ENCODE measurements at regions not wholly inside any gene's neighbourhood (a gene's known extent, or its start where the extent isn't known, plus 50 kb on each side); places are given as distances from the start of the nearest gene placed in this dataset.

- Histone ChIP-seq H4K91ac (replicated peaks; ENCODE audit: insufficient read length, low read length) (no peak overlapping the region), H3K4me2 (ENCODE audit: insufficient read depth in 1 of 2, low read depth in 2 of 2, low read length in 2 of 2) (peak overlapping the region in 1 of 2 experiments; percentile 34; a peak in 1 of 4 replicates), H3K27ac (ENCODE audit: low read depth, low read length) (no peak overlapping the region), H2AFZ (ENCODE audit: low read length) (0 out of 2 replicates have a peak overlapping the region, but pooled peaks have one; percentile 48), H2BK120ac (replicated peaks; ENCODE audit: low read depth, low read length) (no peak overlapping the region), H2BK15ac (ENCODE audit: low read length) (no peak overlapping the region), H3K23ac (ENCODE audit: insufficient read length) (no peak overlapping the region), H3K79me1 (ENCODE audit: low read depth, low read length) (no peaks in the 10 kb centered on the region), H2BK5ac (ENCODE audit: low read depth, low read length) (peak overlapping the region; percentile 30; the same call in 1 of the 2 replicates), H2BK12ac (ENCODE audit: low read depth, low read length) (no peak overlapping the region), H2BK20ac (ENCODE audit: low read length) (no peak overlapping the region), H4K20me1 (replicated peaks in 1 of 2; ENCODE audit: control insufficient read depth in 1 of 2, insufficient read depth in 2 of 2, low read length in 2 of 2) (no peaks in the 10 kb centered on the region), H3K36me3 (ENCODE audit: control insufficient read depth in 2 of 4, insufficient read depth in 4 of 4, low read length in 3 of 4) (no peaks in the 10 kb centered on the region), H3K18ac (ENCODE audit: extremely low read depth, low read length) (no peak overlapping the region), H3K27me3 (replicated peaks in 1 of 4; ENCODE audit: control insufficient read depth in 3 of 4, extremely low read depth in 1 of 4, insufficient read depth in 3 of 4, low read length in 3 of 4) (no peaks in the 10 kb centered on the region), H3K23me2 (ENCODE audit: low read depth, low read length) (no peaks in the 10 kb centered on the region; the same call in 1 of the 2 replicates), H3K9ac (replicated peaks in 1 of 4; ENCODE audit: extremely low read depth in 1 of 4, low read depth in 3 of 4, low read length in 3 of 4) (no peak overlapping the region; a peak in 1 of 7 replicates), H3K4me1 (replicated peaks in 1 of 4; ENCODE audit: control insufficient read depth in 3 of 4, insufficient read depth in 4 of 4, low read length in 3 of 4) (peaks cover 0 to 3% (median 1%) of the 10 kb centered on the region in 4 experiments; a peak in 3 of 7 replicates), H3K56ac (replicated peaks; ENCODE audit: insufficient read length, low read depth, low read length) (no peak overlapping the region), H3K4me3 (ENCODE audit: extremely low read depth in 1 of 4, insufficient read depth in 2 of 4, low read depth in 3 of 4, low read length in 4 of 4) (no peak overlapping the region), H3K9me3 (ENCODE audit: insufficient read depth in 2 of 2, low read depth in 1 of 2, low read length in 1 of 2) (no peaks in the 10 kb centered on the region), H2AK5ac (ENCODE audit: low read depth, low read length) (no peak overlapping the region), H3K4ac (replicated peaks; ENCODE audit: insufficient read length, low read depth, low read length) (no peak overlapping the region), H4K8ac (ENCODE audit: extremely low read depth, insufficient read depth, low read length) (no peak overlapping the region), H4K5ac (ENCODE audit: insufficient read length, low read depth, low read length) (no peak overlapping the region), H3K14ac (ENCODE audit: insufficient read length) (no peak overlapping the region), H3K79me2 (ENCODE audit: control insufficient read depth in 1 of 2, insufficient read depth in 2 of 2, low read length in 2 of 2) (no peaks in the 10 kb centered on the region)
- TF ChIP-seq TEAD4 (IDR thresholded peaks at IDR 0.05; ENCODE audit: low read depth, low read length) = peak; percentile 75
- no peak for TF ChIP-seq CBX8 (IDR thresholded peaks at IDR 0.05; ENCODE audit: borderline replicate concordance, low read depth, low read length)
- WGBS, 2 experiments (ENCODE audit: extremely low coverage in 1 of 2, insufficient coverage in 1 of 2, insufficient read length in 1 of 2, insufficient replicate concordance in 2 of 2, low coverage in 1 of 2, low lambda C conversion rate in 2 of 2, missing lambda C conversion rate in 1 of 2) = 37% methylated on average over 1 of the region's 1 CpG; no CpG with 5 or more reads in 1 of the 2 experiments
- CTCF ChIA-PET (ENCODE audit: partially characterized antibody) = no interaction called here
- DNase-seq (ENCODE audit: low read depth in 1 of 2, low spot score in 2 of 2) = peak in 1 of 2 experiments; percentile 46
- POLR2A ChIA-PET (ENCODE audit: partially characterized antibody) = no interaction called here
- peak; percentile 28 for FAIRE-seq
Observed at GRCh38 chr4:114734594-114734993, 136.0 kb downstream of the UGT8 start.
